ENCODE measurements at regions not wholly inside any gene's neighbourhood (a gene's known extent, or its start where the extent isn't known, plus 50 kb on each side); places are given as distances from the start of the nearest gene placed in this dataset.

DNA sequence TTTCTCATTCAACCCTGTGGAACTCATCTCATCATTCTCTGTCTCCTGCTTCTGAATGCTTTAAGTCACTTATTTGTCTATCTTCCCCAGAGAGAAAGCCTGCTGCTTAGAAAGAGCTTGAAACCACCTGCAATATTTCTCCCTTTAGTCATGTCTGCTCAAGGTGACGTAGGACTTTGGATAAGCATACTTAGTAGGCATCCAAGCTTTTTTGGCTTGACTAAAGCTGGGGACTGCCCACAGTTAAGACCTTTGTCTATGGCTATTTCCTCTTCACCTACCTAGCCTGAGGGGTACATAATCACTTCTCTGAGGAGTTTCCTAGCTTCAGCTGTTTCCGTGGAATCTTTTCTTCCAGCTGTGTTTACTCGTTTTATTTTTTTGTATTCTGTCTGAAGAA, 665.8 kb upstream of the CAMK1G start:
- no peaks in the 10 kb centered on the region for H3K9me3 ChIP-seq
- WGBS = 63% methylated on average over 3 of the region's 3 CpGs
- H3K4me1 ChIP-seq = no peaks in the 10 kb centered on the region
- DNase-seq (ENCODE audit: low spot score in 2 of 2) = no peak
- H3K36me3 ChIP-seq = no peaks in the 10 kb centered on the region
- H3K27ac ChIP-seq = no peak overlapping the region
- no peak overlapping the region for H3K4me3 ChIP-seq
- H3K27me3 ChIP-seq = no peaks in the 10 kb centered on the region
- TF ChIP-seq, protein P1, sequence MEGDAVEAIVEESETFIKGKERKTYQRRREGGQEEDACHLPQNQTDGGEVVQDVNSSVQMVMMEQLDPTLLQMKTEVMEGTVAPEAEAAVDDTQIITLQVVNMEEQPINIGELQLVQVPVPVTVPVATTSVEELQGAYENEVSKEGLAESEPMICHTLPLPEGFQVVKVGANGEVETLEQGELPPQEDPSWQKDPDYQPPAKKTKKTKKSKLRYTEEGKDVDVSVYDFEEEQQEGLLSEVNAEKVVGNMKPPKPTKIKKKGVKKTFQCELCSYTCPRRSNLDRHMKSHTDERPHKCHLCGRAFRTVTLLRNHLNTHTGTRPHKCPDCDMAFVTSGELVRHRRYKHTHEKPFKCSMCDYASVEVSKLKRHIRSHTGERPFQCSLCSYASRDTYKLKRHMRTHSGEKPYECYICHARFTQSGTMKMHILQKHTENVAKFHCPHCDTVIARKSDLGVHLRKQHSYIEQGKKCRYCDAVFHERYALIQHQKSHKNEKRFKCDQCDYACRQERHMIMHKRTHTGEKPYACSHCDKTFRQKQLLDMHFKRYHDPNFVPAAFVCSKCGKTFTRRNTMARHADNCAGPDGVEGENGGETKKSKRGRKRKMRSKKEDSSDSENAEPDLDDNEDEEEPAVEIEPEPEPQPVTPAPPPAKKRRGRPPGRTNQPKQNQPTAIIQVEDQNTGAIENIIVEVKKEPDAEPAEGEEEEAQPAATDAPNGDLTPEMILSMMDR (IDR thresholded peaks at IDR 0.05) = no peak
- TF ChIP-seq POLR2A (IDR thresholded peaks at IDR 0.05) (no peak), EP300 (IDR thresholded peaks at IDR 0.05) (no peak), POLR2AphosphoS5 (IDR thresholded peaks at IDR 0.05) (no peak)

DNA sequence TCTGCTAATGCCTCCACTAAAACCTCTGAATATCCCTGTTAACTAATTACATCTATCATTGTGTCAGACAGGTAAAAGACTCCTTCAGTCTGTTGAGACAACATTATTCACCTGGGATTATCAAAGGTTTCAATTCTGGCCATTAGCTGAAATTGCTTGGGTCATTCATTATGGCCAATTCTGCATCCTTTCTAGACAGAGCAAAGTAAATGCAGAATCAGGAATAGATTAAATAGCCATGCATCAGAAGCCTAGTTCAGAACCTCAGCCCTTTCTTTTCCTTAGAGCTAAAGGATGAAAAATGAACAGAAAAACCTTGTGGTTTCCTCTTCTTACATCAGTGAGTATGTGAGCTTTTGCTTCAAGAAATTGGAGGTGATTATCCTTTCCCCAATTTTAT, 665.4 kb upstream of the CAMK1G start:
- Histone ChIP-seq H3K36me3 (no peaks in the 10 kb centered on the region), H3K27ac (no peak overlapping the region), H3K4me3 (no peak overlapping the region), H3K27me3 (no peaks in the 10 kb centered on the region), H3K4me1 (no peaks in the 10 kb centered on the region), H3K9me3 (no peaks in the 10 kb centered on the region)
- no peak for DNase-seq (ENCODE audit: low spot score in 2 of 2)
- TF ChIP-seq, protein P1 (IDR thresholded peaks at IDR 0.05) = no peak
- TF ChIP-seq EP300 (IDR thresholded peaks at IDR 0.05) (no peak), POLR2AphosphoS5 (IDR thresholded peaks at IDR 0.05) (no peak), POLR2A (IDR thresholded peaks at IDR 0.05) (no peak)

DNA sequence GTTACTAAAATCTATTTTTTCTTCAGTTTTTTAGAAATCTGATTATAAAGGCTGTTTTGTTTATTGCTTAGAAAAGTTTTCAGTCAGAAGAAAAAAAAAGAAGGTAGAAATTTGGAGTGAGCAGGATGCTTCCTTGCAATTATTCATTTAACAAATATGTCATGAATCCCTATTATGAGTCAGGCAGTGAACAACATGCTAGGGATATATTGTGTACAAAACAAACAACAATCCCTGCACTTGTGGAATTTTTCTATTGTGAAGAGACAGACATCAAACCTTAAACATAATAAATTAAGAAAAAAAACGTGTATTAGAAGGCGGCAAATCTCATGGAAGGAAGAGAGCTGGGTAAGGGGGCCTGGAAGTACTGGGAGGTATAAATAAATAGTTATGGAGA, 664.1 kb upstream of the CAMK1G start:
- no peak for DNase-seq (ENCODE audit: low spot score in 2 of 2)
- Histone ChIP-seq H3K4me1 (no peaks in the 10 kb centered on the region), H3K9me3 (no peaks in the 10 kb centered on the region), H3K4me3 (no peak overlapping the region), H3K27me3 (no peaks in the 10 kb centered on the region), H3K36me3 (no peaks in the 10 kb centered on the region), H3K27ac (no peak overlapping the region)
- TF ChIP-seq EP300 (IDR thresholded peaks at IDR 0.05) (no peak), POLR2A (IDR thresholded peaks at IDR 0.05) (no peak), POLR2AphosphoS5 (IDR thresholded peaks at IDR 0.05) (no peak)
- TF ChIP-seq, protein P1 (IDR thresholded peaks at IDR 0.05) = no peak
- 84% methylated on average over 2 of the region's 2 CpGs for WGBS

DNA sequence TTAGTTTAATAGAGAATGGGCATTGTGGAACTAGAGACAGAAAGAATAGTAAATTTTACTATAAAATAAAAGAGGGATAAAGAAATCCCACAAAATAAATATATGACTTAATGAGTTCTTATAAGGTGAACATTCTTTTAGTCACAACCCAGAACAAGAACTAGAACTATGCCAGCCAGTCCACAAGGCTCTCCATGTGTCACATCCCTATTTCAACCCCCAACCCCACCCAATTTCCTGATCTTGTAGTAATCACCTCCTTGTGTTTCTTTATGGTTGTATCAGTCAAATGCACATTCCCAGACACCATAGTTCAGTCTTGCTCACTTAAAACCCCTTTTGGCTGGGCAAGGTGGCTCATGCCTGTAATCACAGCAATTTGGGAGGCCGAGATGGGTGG, 662.3 kb upstream of the CAMK1G start:
- no peaks in the 10 kb centered on the region for H3K4me1 ChIP-seq
- H3K27ac ChIP-seq = no peak overlapping the region
- no peak overlapping the region for H3K4me3 ChIP-seq
- H3K9me3 ChIP-seq = no peaks in the 10 kb centered on the region
- no peak for DNase-seq (ENCODE audit: low spot score in 2 of 2)
- WGBS = 100% methylated on average over 1 of the region's 1 CpG
- no peaks in the 10 kb centered on the region for H3K27me3 ChIP-seq
- no peaks in the 10 kb centered on the region for H3K36me3 ChIP-seq
- no peak for TF ChIP-seq EP300 (IDR thresholded peaks at IDR 0.05)
- TF ChIP-seq POLR2A (IDR thresholded peaks at IDR 0.05) = no peak
- no peak for TF ChIP-seq POLR2AphosphoS5 (IDR thresholded peaks at IDR 0.05)
- TF ChIP-seq, protein P1 (IDR thresholded peaks at IDR 0.05) = no peak

DNA sequence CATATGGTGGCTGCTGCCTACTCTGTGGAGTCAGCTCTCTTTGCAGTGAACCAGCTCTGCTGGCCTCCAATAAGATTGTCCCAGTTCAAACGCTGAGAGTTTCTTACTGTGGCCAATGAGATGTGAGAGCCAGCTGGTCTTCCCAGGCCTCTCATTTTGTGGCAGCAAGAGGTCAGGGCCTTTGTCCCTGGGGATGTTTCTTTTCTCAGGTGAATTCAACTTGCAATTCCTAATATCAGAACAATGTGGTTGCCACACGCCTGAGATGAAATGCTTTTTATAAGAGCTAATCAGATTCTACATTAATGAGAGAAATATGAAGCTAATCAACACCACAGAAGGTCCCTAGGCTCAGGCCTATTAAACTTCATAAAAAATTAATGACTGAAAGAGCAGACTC, 660.1 kb upstream of the CAMK1G start:
- no peaks in the 10 kb centered on the region for H3K4me1 ChIP-seq
- DNase-seq (ENCODE audit: low spot score in 2 of 2) = no peak
- TF ChIP-seq EP300 (IDR thresholded peaks at IDR 0.05) (no peak), POLR2A (IDR thresholded peaks at IDR 0.05) (no peak), POLR2AphosphoS5 (IDR thresholded peaks at IDR 0.05) (no peak)
- TF ChIP-seq, protein P1 (IDR thresholded peaks at IDR 0.05) = no peak
- no peak overlapping the region for H3K27ac ChIP-seq
- H3K4me3 ChIP-seq = no peak overlapping the region
- no peaks in the 10 kb centered on the region for H3K9me3 ChIP-seq
- no peaks in the 10 kb centered on the region for H3K36me3 ChIP-seq
- WGBS = 76% methylated on average over 2 of the region's 2 CpGs
- H3K27me3 ChIP-seq = no peaks in the 10 kb centered on the region
